SK-N-MC (cell line): ENCODE measurements at regions not wholly inside any gene's neighbourhood (a gene's known extent, or its start where the extent isn't known, plus 50 kb on each side); places are given as distances from the start of the nearest gene placed in this dataset.

ENCODE experiments used
- EZH2 ChIP-seq: fragments of 200-600 bp; sonication (generic); IDR thresholded peaks from one replicate; pipeline ENCODE4 v1.6.1; 2017; ENCODE audit warnings: antibody characterized with exemption
- POLR2AphosphoS5 ChIP-seq: IDR thresholded peaks from 2 replicates; pipeline ENCODE4 v1.6.1; 2012; ENCODE audit warnings: mild to moderate bottlenecking, low read depth, low read length, borderline replicate concordance

- TF ChIP-seq POLR2AphosphoS5 (no peak), EZH2 (no peak)
Measured at GRCh38 chr3:76820481-76820880, 219.4 kb upstream of the ROBO2 start.
